Activated effector memory CD4-positive, alpha-beta T cell treated with Interleukin-2 at 50 U/mL for 16 hours (primary cell): ENCODE measurements at regions not wholly inside any gene's neighbourhood (a gene's known extent, or its start where the extent isn't known, plus 50 kb on each side); places are given as distances from the start of the nearest gene placed in this dataset.
A peak's percentile ranks its signal among the peaks of the same experiment; 100 is the strongest.
"Not testable (repeated sequence)": the region's sequence is repeated elsewhere in the genome, so short reads cannot be mapped to it uniquely, and the experiment has no call there.

Experiments
- DNase-seq: peaks from one replicate; pipeline ENCODE4 v3.0.0-alpha.2; 2020

- no peak for DNase-seq
These were observed 380.4 kb downstream of the TNS1 start for GRCh38 chr2:217622205-217623060.

GRCh38 chr2:217621391-217621801 lies 381.4 kb downstream of the TNS1 start:
- no peak for DNase-seq

- DNase-seq = no peak
These were observed 384.1 kb downstream of the TNS1 start for GRCh38 chr2:217618744-217619143.

GRCh38 chr2:217617616-217618022 lies 385.2 kb downstream of the TNS1 start:
- DNase-seq = no peak

- DNase-seq = no peak
These were observed 385.9 kb downstream of the TNS1 start for GRCh38 chr2:217616936-217617335.

GRCh38 chr2:217615171-217615570 lies 387.6 kb downstream of the TNS1 start:
- no peak for DNase-seq

- no peak for DNase-seq
These were observed 388.3 kb downstream of the TNS1 start for GRCh38 chr2:217614498-217614897.

GRCh38 chr2:217614096-217614495 lies 388.7 kb downstream of the TNS1 start:
- no peak for DNase-seq

GRCh38 chr2:217612920-217613319 lies 389.9 kb downstream of the TNS1 start:
- DNase-seq = no peak

- no peak for DNase-seq
These were observed 390.6 kb downstream of the TNS1 start for GRCh38 chr2:217612211-217612610.

- DNase-seq = no peak
These were observed 391.1 kb downstream of the TNS1 start for GRCh38 chr2:217611626-217612127.

GRCh38 chr2:217611056-217611455 lies 391.7 kb downstream of the TNS1 start:
- no peak for DNase-seq

GRCh38 chr2:217610401-217610814 lies 392.4 kb downstream of the TNS1 start:
- DNase-seq = peak; percentile 18

- no peak for DNase-seq
These were observed 392.8 kb downstream of the TNS1 start for GRCh38 chr2:217609952-217610351.

- DNase-seq = no peak
These were observed 396.5 kb downstream of the TNS1 start for GRCh38 chr2:217606296-217606695.

GRCh38 chr2:217604527-217605194 lies 398.1 kb downstream of the TNS1 start:
- DNase-seq = no peak

- no peak for DNase-seq
These were observed 401.2 kb downstream of the TNS1 start for GRCh38 chr2:217601601-217602000.

- no peak for DNase-seq
These were observed 402.9 kb downstream of the TNS1 start for GRCh38 chr2:217599906-217600305.

- DNase-seq = no peak
These were observed 405.1 kb downstream of the TNS1 start for GRCh38 chr2:217597681-217598080.

GRCh38 chr2:217597145-217597544 lies 405.6 kb downstream of the TNS1 start:
- no peak for DNase-seq

- no peak for DNase-seq
These were observed 409.1 kb downstream of the TNS1 start for GRCh38 chr2:217593732-217594131.

- DNase-seq = no peak
These were observed 414.5 kb downstream of the TNS1 start for GRCh38 chr2:217588266-217588665.

GRCh38 chr2:217585362-217585761 lies 417.4 kb downstream of the TNS1 start:
- no peak for DNase-seq

GRCh38 chr2:217580407-217580806 lies 422.4 kb downstream of the TNS1 start:
- not testable (repeated sequence) for DNase-seq
